ENCODE measurements at regions not wholly inside any gene's neighbourhood (a gene's known extent, or its start where the extent isn't known, plus 50 kb on each side); places are given as distances from the start of the nearest gene placed in this dataset.

DNA sequence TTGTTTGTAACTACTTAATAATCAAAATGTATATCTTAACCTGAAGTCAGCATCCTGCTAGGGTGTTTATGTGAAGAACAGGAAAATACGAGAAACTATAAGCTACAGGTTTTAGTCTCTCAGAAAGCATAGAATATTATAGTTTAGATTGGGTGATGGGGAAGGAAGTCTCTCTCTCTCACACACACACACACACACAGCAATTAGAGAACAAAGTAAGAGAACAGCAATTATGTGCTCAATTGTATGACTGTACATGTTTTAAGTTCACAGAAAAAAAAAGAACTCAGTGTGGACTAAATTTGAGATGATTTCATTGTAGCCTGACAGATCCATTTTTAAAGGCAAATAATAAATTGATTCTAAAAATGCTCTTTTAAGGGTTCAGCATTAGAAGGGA, 94.3 kb upstream of the ZNF516 start:
- no peak for TF ChIP-seq FOS (IDR thresholded peaks at IDR 0.05; ENCODE audit: borderline replicate concordance, insufficient read depth, low read length)
- TF ChIP-seq GATA2 (IDR thresholded peaks at IDR 0.05; ENCODE audit: insufficient read depth, insufficient read length, low read depth, low read length) = no peak
- no peak for TF ChIP-seq POLR2A (IDR thresholded peaks at IDR 0.05; ENCODE audit: low read depth, low read length)
- TF ChIP-seq MYC (IDR thresholded peaks at IDR 0.05; ENCODE audit: low read depth, low read length) = no peak
- TF ChIP-seq, protein P1, sequence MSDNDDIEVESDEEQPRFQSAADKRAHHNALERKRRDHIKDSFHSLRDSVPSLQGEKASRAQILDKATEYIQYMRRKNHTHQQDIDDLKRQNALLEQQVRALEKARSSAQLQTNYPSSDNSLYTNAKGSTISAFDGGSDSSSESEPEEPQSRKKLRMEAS (IDR thresholded peaks at IDR 0.05; ENCODE audit: insufficient read depth, insufficient read length) = no peak
- no peak for TF ChIP-seq EZH2 (IDR thresholded peaks at IDR 0.05; ENCODE audit: borderline replicate concordance, low read depth, low read length, severe bottlenecking)
- TF ChIP-seq, protein P2, sequence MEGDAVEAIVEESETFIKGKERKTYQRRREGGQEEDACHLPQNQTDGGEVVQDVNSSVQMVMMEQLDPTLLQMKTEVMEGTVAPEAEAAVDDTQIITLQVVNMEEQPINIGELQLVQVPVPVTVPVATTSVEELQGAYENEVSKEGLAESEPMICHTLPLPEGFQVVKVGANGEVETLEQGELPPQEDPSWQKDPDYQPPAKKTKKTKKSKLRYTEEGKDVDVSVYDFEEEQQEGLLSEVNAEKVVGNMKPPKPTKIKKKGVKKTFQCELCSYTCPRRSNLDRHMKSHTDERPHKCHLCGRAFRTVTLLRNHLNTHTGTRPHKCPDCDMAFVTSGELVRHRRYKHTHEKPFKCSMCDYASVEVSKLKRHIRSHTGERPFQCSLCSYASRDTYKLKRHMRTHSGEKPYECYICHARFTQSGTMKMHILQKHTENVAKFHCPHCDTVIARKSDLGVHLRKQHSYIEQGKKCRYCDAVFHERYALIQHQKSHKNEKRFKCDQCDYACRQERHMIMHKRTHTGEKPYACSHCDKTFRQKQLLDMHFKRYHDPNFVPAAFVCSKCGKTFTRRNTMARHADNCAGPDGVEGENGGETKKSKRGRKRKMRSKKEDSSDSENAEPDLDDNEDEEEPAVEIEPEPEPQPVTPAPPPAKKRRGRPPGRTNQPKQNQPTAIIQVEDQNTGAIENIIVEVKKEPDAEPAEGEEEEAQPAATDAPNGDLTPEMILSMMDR (IDR thresholded peaks at IDR 0.05; ENCODE audit: extremely low read depth in 1 of 2, insufficient read depth in 1 of 2, low read depth in 1 of 2, low read length in 2 of 2) = no peak
- no peak for TF ChIP-seq JUN (IDR thresholded peaks at IDR 0.05; ENCODE audit: borderline replicate concordance, insufficient read depth, insufficient read length, low read depth)
- TF ChIP-seq POLR2AphosphoS5 (IDR thresholded peaks at IDR 0.05; ENCODE audit: insufficient read depth, low read depth, low read length) = no peak
- CTCF ChIA-PET = no interaction called here
- no peak overlapping the region for H3K4me2 ChIP-seq (ENCODE audit: insufficient read depth, low read length)
- H2AFZ ChIP-seq (ENCODE audit: low read depth, low read length) = no peak overlapping the region
- intact Hi-C loops (cut with micrococcal nuclease) (no loop called here), dilution Hi-C loops (cut with MboI; ENCODE audit: extremely low pct_ligation_motif_present, low sequenced_read_pairs) (no loop called here)
- H3K27ac ChIP-seq (ENCODE audit: insufficient read depth, low read depth, low read length) = no peak overlapping the region
- no peaks in the 10 kb centered on the region for H3K4me1 ChIP-seq (ENCODE audit: control insufficient read depth, extremely low read depth, insufficient read depth, low read length)
- no peak overlapping the region for H3K4me3 ChIP-seq (replicated peaks in 1 of 3; ENCODE audit: insufficient read depth in 1 of 3, low read depth in 1 of 3, low read length in 3 of 3)
- no peaks in the 10 kb centered on the region for H3K36me3 ChIP-seq (ENCODE audit: control insufficient read depth in 2 of 2, extremely low read depth in 1 of 2, insufficient read depth in 2 of 2, low read length in 2 of 2)
- no peaks in the 10 kb centered on the region for H4K20me1 ChIP-seq (replicated peaks; ENCODE audit: control insufficient read depth, extremely low read depth, insufficient read depth, low read length)
- H3K9ac ChIP-seq (replicated peaks; ENCODE audit: extremely low read depth, insufficient read depth, low read length) = no peak overlapping the region
- no peaks in the 10 kb centered on the region for H3K9me3 ChIP-seq (replicated peaks; ENCODE audit: control insufficient read depth, insufficient read depth, low read length)
- POLR2A ChIA-PET = no interaction called here
- FAIRE-seq (no peak), DNase-seq (ENCODE audit: low read depth, low spot score) (no peak)
- H3K9me1 ChIP-seq (replicated peaks; ENCODE audit: control insufficient read depth, extremely low read depth, insufficient read depth, low read length) = no peaks in the 10 kb centered on the region
- no peaks in the 10 kb centered on the region for H3K27me3 ChIP-seq (ENCODE audit: control insufficient read depth in 2 of 2, insufficient read depth in 2 of 2, low read length in 2 of 2)
- no peaks in the 10 kb centered on the region for H3K79me2 ChIP-seq (ENCODE audit: control insufficient read depth, insufficient read depth, low read length)
- no TSS peak for BruUV-seq (replicated peaks)
